ENCODE measurements at regions not wholly inside any gene's neighbourhood (a gene's known extent, or its start where the extent isn't known, plus 50 kb on each side); places are given as distances from the start of the nearest gene placed in this dataset.

DNA sequence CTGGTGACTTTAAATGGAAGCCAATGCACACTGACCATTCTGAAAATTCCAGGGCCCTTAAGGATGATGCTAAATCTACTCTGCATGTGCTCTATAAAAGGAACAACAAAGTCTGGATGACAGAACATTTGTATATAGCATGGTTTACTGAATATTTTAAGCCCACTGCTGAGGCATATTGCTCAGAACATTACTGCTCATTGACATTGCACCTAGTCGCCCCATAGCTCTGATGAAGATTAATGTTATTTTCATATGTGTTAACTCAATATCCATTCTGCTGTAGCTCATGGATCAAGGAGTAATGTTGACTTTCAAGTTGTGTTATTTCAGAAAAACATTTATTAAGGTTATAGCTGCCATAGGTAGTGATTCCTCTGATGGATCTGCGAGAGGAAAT lies 827.5 kb upstream of the CHAC2 start:
- Mint-ChIP-seq H3K4me3 (ENCODE audit: unreplicated experiment) (no peak overlapping the region), H3K27ac (ENCODE audit: low read depth, unreplicated experiment) (no peak overlapping the region), H3K4me1 (ENCODE audit: insufficient read depth, unreplicated experiment) (peaks cover 13% of the 10 kb centered on the region), H3K27me3 (ENCODE audit: insufficient read depth, unreplicated experiment) (no peaks in the 10 kb centered on the region), H3K9me3 (ENCODE audit: unreplicated experiment) (no peaks in the 10 kb centered on the region), H3K36me3 (ENCODE audit: insufficient read depth, unreplicated experiment) (no peaks in the 10 kb centered on the region)
- no TSS peak for BruUV-seq (replicated peaks)
- DNase-seq (ENCODE audit: unreplicated experiment): no peak
- TF ChIP-seq, protein P1, sequence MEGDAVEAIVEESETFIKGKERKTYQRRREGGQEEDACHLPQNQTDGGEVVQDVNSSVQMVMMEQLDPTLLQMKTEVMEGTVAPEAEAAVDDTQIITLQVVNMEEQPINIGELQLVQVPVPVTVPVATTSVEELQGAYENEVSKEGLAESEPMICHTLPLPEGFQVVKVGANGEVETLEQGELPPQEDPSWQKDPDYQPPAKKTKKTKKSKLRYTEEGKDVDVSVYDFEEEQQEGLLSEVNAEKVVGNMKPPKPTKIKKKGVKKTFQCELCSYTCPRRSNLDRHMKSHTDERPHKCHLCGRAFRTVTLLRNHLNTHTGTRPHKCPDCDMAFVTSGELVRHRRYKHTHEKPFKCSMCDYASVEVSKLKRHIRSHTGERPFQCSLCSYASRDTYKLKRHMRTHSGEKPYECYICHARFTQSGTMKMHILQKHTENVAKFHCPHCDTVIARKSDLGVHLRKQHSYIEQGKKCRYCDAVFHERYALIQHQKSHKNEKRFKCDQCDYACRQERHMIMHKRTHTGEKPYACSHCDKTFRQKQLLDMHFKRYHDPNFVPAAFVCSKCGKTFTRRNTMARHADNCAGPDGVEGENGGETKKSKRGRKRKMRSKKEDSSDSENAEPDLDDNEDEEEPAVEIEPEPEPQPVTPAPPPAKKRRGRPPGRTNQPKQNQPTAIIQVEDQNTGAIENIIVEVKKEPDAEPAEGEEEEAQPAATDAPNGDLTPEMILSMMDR (IDR thresholded peaks at IDR 0.05; ENCODE audit: unreplicated experiment): no peak
- ChIA-PET POLR2A (interaction anchor here (0.5 to 0.6 kb wide), 2 partner anchors 10 to 145 kb away, joined by 3 read pairs; no protein-coding TSS in a partner anchor), CTCF (interaction anchor here (0.6 to 1.2 kb wide), 2 partner anchors 91 to 262 kb away, joined by 3 read pairs; no protein-coding TSS in a partner anchor)
- intact Hi-C loops (cut with micrococcal nuclease): no loop called here

DNA sequence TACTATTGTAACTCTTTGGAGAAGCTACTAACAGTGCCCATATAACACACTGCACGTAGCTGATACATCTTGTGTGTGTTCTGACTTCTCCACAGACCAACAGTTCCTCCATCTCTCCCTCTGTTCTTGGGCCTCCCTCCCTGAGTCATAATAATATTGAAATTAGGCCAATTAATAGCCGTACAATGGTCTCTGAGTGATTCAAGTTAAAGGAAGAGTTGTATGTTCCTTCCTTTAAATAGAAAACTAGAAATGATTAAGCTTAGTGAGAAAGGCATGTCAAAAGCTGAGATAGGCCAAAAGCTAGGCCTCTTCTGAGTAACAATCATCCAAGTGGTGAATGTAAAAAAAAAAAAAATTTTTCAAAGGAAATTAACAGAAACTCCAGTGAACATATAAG lies 828.4 kb upstream of the CHAC2 start:
- H3K9me3 Mint-ChIP-seq (ENCODE audit: unreplicated experiment): no peaks in the 10 kb centered on the region
- H3K4me3 Mint-ChIP-seq (ENCODE audit: unreplicated experiment): no peak overlapping the region
- intact Hi-C loops (cut with micrococcal nuclease): no loop called here
- TF ChIP-seq, protein P1 (IDR thresholded peaks at IDR 0.05; ENCODE audit: unreplicated experiment): no peak
- H3K27me3 Mint-ChIP-seq (ENCODE audit: insufficient read depth, unreplicated experiment): no peaks in the 10 kb centered on the region
- DNase-seq (ENCODE audit: unreplicated experiment): no peak
- no TSS peak for BruUV-seq (replicated peaks)
- ChIA-PET POLR2A (interaction anchor here (0.6 kb wide), 1 partner anchor 11 kb away, joined by 3 read pairs; no protein-coding TSS in a partner anchor), CTCF (interaction anchor here (0.6 to 1.2 kb wide), 3 partner anchors 263 to 692 kb away, joined by 3 to 6 read pairs (median 3); no protein-coding TSS in a partner anchor)
- peaks cover 20% of the 10 kb centered on the region for H3K4me1 Mint-ChIP-seq (ENCODE audit: insufficient read depth, unreplicated experiment)
- no peak overlapping the region for H3K27ac Mint-ChIP-seq (ENCODE audit: low read depth, unreplicated experiment)
- peaks cover 5% of the 10 kb centered on the region for H3K36me3 Mint-ChIP-seq (ENCODE audit: insufficient read depth, unreplicated experiment)

GRCh38 chr2:52936029-52936428 lies 831.6 kb upstream of the CHAC2 start:
- ChIA-PET CTCF (no interaction called here), POLR2A (no interaction called here)
- Mint-ChIP-seq H3K4me3 (ENCODE audit: unreplicated experiment) (no peak overlapping the region), H3K4me1 (ENCODE audit: insufficient read depth, unreplicated experiment) (peaks cover 36% of the 10 kb centered on the region), H3K27me3 (ENCODE audit: insufficient read depth, unreplicated experiment) (no peaks in the 10 kb centered on the region), H3K27ac (ENCODE audit: low read depth, unreplicated experiment) (peak overlapping the region; percentile 93), H3K36me3 (ENCODE audit: insufficient read depth, unreplicated experiment) (peaks cover 8% of the 10 kb centered on the region), H3K9me3 (ENCODE audit: unreplicated experiment) (no peaks in the 10 kb centered on the region)
- TF ChIP-seq, protein P1 (IDR thresholded peaks at IDR 0.05; ENCODE audit: unreplicated experiment): no peak
- intact Hi-C loops (cut with micrococcal nuclease): no loop called here
- DNase-seq (ENCODE audit: unreplicated experiment): no peak
- BruUV-seq (replicated peaks): no TSS peak

GRCh38 chr2:52934920-52935640 lies 832.5 kb upstream of the CHAC2 start:
- Mint-ChIP-seq H3K4me3 (ENCODE audit: unreplicated experiment) (peak overlapping the region; percentile 54), H3K9me3 (ENCODE audit: unreplicated experiment) (no peaks in the 10 kb centered on the region), H3K27ac (ENCODE audit: low read depth, unreplicated experiment) (peak overlapping the region; percentile 93), H3K36me3 (ENCODE audit: insufficient read depth, unreplicated experiment) (peaks cover 8% of the 10 kb centered on the region), H3K27me3 (ENCODE audit: insufficient read depth, unreplicated experiment) (no peaks in the 10 kb centered on the region), H3K4me1 (ENCODE audit: insufficient read depth, unreplicated experiment) (peaks cover 36% of the 10 kb centered on the region)
- intact Hi-C loops (cut with micrococcal nuclease): no loop called here
- BruUV-seq (replicated peaks): no TSS peak
- ChIA-PET CTCF (no interaction called here), POLR2A (interaction anchor here (0.8 to 1.4 kb wide), 2 partner anchors 21 to 53 kb away, joined by 3 read pairs; no protein-coding TSS in a partner anchor)
- no peak for DNase-seq (ENCODE audit: unreplicated experiment)
- TF ChIP-seq, protein P1 (IDR thresholded peaks at IDR 0.05; ENCODE audit: unreplicated experiment): no peak
